ENCODE measurements at regions not wholly inside any gene's neighbourhood (a gene's known extent, or its start where the extent isn't known, plus 50 kb on each side); places are given as distances from the start of the nearest gene placed in this dataset.

- DNase-seq, result no peak
Measured at GRCh38 chr6:8670792-8671191, 235.4 kb upstream of the SLC35B3 start.

DNA sequence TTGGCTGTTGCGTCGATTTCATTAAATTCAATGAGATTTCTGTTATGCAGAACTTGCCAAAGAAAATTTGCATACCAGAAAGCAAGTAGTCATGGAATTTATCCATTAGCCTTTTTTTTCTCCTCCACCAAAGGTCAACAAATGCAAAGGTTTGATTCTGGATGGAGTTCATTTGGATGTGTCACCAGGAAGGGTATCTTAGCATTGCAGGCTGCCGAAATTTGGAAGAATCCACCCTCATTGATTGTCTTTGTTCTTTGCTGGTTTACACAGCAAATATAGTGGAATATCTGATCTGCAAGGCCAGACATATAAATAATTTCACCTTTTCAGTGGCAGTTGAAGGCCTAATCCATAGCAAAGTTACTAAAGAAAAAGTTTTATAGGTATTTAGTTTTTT is 229.4 kb upstream of the SLC35B3 start:
- DNase-seq, result no peak

DNA sequence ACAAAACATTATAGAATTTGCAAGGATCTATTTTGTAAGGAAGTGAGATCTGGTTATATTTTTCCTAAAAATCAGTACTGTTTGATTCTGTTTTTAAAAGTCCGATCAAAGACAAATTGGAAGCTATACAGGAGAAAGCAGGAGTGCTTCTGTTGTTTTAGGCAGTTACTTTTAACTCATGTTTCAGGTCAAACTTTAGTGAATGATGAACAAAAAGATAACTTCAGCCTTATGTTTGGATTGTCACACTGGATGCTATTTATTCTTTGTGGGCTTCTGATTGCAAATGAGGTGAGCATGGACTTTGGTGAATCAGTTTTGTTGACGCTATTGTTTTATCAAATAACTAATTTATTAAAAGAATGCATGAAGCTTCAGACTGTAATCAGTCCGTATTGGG is 228.7 kb upstream of the SLC35B3 start:
- no peak for DNase-seq

DNA sequence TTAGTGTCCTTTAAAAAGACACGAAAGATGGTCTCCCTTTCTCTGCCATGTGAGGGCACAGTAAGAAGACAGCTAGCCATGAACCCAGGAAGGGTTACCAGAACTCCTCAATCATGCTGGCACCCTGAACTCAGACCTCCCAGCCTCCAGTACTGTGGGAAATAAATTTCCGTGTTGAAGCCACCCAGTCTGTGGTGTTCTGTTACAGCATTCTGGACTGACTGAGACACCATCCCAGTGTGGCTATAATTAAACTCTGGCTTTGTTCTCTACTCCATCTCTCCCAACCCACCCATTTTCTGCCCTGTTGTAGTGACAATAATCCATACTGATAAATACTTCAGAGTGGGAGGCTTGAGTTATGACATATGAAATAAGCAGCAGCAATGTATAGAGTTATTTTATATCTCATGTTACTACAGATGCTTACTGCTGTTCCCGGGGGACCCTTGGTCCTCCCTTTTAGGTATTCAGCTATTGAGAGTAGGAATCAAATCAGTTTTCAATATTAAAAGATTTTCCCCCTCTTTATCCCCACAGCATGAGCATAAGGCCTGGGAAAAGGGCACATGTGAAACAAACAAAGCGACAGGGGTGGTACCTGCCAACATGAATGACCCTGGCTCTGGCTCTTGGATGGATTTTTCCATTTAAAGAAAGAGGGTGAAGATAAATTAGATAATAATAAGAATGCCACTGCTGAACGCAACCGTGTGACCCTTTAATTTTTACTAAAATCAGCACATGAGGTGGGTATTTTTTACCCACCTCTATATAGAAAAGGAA is 224.3 kb upstream of the SLC35B3 start:
- DNase-seq, result no peak

DNA sequence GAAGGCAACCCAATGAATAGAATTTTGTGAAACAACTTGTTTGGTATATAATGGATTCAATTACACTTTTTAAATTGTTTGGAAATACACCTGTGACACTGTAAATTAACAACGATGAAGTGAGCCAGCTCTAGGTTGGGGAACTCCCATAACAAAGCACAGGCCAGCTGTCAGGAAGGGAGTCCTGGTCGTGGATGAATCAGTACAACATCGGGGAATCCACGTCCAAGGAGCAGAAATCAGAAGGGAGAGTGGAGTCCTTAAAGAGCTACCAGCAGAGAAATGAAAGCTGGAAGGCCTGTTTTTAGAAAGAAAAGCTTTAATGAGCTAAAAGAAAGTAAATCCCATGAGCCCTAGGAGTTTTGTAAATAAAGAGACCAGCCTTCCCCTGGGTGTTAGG is 223.1 kb upstream of the SLC35B3 start:
- no peak for DNase-seq

GRCh38 chr6:8657522-8657921 is 222.2 kb upstream of the SLC35B3 start:
- no peak for DNase-seq

GRCh38 chr6:8655670-8656454 is 220.5 kb upstream of the SLC35B3 start:
- no peak for DNase-seq

- DNase-seq, result no peak
Measured at GRCh38 chr6:8652710-8653109, 217.4 kb upstream of the SLC35B3 start.

DNA sequence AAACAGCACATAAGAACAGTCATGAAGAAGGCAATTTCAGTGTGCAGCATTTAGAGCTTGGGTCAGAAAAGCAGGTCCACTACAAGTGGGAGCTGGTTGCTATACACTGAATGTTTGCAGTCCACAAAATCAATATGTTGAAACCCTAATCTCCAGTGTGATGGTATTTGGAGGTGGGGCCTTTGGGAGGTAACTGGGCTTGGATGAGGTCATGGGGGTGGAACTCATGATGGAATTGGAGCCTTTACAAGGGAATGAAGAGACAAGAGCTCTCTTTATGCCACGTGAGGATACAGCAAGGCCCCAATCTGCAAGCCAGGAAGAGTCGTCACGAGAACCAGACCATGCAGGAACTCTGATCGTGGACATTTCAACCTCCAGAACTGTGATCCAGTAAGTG is 216.7 kb upstream of the SLC35B3 start:
- DNase-seq, result no peak

DNA sequence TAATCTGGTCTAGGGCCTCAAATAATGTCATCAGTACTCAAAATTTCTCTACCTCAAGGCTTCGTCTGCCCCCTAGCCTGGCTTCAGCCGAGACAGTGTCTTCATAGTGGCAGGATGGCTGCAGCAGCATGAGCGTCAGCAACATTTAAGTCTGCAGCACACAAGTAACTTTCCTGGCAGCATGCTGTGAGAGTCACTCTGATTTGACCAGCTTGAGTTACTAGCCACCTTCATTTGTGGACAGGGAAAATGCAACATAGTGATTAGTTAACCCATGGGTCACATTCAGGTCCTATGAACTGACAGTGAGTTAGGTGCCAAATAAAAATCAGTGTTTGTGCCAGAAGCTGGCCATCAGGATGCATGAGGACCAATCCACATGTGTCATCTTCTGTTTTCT is 209.9 kb upstream of the SLC35B3 start:
- no peak for DNase-seq

GRCh38 chr6:8644306-8644705 is 209.0 kb upstream of the SLC35B3 start:
- DNase-seq, result no peak

DNA sequence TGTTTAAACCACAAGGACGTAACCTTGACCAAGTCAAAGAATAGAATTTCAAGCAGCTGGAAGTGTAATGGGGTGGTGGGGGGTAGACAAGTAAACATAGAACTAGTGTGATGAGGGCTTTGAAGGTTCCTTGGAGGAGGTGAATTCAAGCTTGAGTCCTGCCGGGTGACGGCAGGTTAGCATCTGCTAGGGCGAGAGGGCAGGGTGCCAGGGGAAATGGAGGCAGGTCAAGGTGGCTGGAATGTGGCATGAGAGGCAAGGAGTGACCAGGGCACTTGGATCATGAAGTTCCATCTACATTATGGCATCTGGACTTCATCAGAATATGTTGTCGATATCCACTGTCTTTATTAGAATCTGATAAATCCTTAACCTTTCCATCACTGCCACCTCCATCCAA is 207.5 kb upstream of the SLC35B3 start:
- no peak for DNase-seq

- no peak for DNase-seq
Measured at GRCh38 chr6:8642131-8642530, 206.8 kb upstream of the SLC35B3 start.

- no peak for DNase-seq
Measured at GRCh38 chr6:8639928-8640649, 204.7 kb upstream of the SLC35B3 start.

GRCh38 chr6:8637896-8638597 is 202.7 kb upstream of the SLC35B3 start:
- no peak for DNase-seq

GRCh38 chr6:8633762-8634161 is 198.4 kb upstream of the SLC35B3 start:
- no peak for DNase-seq

- no peak for DNase-seq
Measured at GRCh38 chr6:8628736-8629135, 193.4 kb upstream of the SLC35B3 start.

DNA sequence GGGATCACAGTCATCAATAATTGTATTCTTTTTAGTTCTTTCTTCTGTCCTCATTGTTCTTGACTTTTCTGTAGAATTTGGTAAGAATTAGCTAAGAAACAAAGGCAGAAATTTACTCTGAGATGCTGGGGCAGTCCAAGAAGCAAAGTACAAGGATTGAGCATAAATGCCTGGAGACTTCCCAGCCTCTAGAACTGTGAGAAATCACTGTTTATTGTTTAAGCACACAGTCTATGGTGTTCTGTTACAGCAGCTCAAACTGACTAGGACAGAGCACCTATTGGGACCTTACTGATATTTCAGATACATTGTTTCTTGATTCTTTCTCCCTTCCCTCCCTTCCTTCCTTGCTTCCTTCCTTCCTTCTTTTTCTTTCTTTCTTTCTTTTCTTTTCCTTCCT is 192.7 kb upstream of the SLC35B3 start:
- DNase-seq, result no peak

DNA sequence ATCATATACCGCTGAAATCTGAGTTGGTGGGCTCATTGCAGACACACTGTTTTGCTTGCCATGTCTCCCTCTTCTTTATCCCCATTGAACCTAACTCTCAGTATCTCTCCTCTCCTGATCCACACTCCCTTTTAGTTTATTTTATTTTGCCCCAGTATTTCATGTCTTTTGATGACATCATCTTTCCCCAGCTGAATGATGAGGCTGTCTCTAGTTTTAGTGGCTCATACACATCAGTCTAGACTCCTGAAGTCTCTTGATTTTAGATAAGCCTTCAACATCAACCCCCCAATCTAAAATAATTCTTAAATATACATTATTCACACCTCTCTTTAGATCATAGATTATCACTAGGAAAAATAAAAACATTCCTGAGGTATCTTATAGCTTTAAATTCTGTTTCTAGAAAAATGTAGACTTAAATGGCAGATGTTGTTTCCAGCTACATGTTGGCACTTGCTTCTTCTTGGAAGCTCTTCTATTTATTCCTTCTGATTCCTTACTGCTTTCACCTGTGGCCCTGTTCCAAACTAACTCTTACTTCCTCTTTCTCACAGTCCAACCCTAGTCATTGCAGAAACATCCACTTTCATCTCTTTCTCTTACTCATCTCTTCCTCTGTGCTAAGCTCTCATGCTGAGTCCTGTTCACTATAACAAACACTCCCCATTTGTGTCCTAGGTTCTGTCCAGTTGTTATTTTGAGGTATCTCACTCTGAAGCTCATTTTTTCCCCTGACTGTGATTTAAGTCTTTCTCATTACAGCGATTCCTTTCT is 191.9 kb upstream of the SLC35B3 start:
- no peak for DNase-seq

- no peak for DNase-seq
Measured at GRCh38 chr6:8624665-8625064, 189.3 kb upstream of the SLC35B3 start.

DNA sequence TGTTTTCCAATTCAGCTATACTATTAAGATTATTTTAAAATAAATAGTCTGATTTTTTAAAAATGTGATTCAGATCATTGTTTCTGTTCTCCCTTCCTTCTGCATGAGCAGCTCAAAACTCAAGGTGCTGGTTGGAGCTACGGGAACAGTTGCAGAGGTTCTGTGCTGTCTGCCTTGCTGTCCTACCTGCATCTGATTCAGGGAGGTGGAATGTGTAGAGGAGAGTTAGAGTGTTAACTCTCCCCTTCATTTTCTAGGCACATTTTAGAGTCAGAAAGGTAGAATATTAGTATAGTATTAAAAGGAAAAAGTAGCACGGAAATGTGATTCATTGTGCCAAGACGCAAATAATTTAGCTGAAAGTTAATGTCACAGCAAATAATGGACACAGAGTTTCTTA is 188.1 kb upstream of the SLC35B3 start:
- DNase-seq, result no peak

GRCh38 chr6:8619853-8620252 is 184.5 kb upstream of the SLC35B3 start:
- DNase-seq, result no peak
